GM18505 (cell line): ENCODE measurements at regions not wholly inside any gene's neighbourhood (a gene's known extent, or its start where the extent isn't known, plus 50 kb on each side); places are given as distances from the start of the nearest gene placed in this dataset.

Source experiments
- ATAC-seq: cut with Tn5 transposase; IDR thresholded peaks from one replicate; pipeline ENCODE4 v1.9.1; 2021; ENCODE audit not compliant: unreplicated experiment
- POLR2A ChIP-seq: IDR thresholded peaks from 4 replicates; pipeline ENCODE4 v1.6.1; 2011; ENCODE audit warnings: borderline replicate concordance; ENCODE audit not compliant: insufficient read depth, insufficient read length; ENCODE audit errors: extremely low read depth

DNA sequence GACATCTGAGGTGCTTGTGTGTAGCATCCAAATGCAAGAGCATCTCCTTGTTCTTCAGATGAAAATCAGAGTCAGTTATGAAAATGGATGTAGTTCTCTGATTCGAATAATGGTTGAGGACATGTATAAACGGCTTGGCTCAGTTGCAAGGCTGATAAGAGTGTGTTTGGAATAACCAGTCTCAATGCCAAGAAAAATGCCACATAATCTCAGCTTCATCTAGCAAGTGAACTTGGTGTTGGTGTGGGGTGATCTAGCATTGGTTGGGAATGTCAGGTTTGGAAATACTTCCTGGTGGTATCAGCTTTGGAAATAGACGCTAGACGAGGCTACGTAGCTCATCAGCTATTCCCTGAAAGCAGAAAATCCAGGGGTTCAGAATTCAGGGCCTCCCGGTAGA is 362.0 kb downstream of the FGF9 start:
- no peak for TF ChIP-seq POLR2A
- no peak for ATAC-seq

DNA sequence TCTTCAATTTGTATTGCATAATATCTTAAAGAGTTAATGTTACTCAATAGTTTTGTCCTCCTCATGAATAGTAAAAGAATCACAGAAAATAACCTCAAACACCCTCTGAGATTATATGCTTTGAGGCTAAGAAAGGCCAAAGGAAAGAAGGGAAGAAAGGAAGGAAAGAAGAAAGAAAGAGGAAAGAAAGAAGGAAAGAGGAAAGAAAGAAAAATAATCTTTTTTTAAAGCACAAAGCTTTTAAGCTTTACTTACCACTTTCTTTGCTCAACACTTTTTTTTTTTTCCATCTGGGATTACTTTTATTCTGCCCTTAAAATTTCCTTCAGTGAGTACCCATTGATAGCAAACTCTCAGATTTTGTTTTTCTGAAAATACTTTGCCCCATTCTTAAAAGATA is 369.1 kb downstream of the FGF9 start:
- ATAC-seq: no peak
- TF ChIP-seq POLR2A: no peak

DNA sequence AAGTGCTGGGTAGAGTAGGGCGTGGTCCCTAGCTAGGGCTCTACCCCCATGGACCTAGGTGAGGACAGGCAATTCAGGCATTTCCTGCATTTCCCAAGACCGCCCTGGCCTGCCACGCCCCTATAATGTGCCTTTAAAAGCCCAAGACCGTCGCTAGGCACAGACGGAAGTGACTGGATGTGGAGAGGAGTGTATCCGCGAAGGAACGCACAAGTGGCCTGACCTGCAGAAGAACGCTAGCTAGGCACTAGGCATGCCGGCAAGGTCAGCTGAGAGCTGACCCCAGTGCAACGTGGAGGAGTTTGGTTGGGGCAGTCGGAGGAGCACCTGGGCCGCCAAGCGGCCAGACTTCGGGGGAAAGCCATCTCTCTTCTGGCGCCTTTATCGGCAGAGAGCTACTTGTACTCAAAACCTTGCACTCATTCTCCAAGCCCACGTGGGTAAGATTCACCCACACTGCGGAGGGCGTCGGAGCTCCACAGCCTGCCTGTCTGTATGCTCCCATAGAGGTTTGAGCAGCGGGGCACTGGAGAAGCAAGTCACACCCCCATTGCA is 370.0 kb downstream of the FGF9 start:
- TF ChIP-seq POLR2A: no peak
- ATAC-seq: no peak

DNA sequence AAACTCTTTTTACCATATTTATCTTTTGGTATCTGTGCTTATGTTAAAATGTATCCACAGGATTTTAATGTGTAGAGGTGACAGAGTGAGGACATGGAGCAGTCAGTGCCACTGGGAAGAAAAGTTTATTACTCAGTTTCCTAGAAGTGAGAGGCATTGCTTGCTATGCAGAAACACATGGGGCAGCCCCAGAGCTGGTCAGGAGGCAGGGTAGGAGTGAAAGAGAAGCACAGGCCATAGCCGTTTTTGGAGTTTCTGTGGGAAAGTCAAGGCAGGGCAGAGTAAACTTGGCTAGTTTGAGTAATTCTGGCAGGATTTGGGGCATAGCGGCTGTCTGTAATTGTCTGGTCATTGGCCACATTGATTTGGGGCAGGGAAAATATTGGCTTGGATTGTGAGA is 370.9 kb downstream of the FGF9 start:
- ATAC-seq: no peak
- no peak for TF ChIP-seq POLR2A

DNA sequence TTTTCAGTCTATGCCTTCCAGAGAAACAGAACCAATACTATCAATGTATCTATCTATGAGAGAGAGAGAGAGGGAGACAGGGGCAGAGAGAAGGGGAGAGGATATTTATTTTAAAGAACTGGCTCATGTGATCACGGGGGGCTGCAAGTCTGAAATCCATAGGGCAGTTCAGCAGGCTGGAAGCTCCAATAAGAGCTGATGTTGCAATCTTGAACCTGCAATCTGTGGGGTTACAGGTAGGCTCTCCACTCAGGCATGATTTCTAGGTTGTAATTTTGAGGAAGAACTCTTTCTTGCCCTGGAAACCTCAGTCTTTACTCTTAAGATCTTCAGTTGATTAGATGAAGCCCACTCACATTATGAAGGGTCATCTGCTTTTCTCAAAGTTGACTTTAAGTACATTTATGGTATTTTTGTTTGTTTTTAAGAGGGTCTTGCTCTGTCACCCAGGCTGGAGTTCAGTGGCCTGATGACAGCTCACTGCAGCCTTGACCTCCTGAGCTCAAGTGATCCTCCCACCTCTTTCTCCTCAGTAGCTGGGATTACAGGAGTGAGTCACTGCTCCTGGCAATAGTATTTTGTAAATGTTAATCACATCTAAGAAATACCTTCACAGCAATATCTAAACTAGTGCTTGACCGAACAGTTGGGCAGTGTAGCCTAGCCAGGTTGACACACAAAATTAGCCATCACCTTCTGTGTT is 376.4 kb downstream of the FGF9 start:
- ATAC-seq: no peak
- TF ChIP-seq POLR2A: no peak

DNA sequence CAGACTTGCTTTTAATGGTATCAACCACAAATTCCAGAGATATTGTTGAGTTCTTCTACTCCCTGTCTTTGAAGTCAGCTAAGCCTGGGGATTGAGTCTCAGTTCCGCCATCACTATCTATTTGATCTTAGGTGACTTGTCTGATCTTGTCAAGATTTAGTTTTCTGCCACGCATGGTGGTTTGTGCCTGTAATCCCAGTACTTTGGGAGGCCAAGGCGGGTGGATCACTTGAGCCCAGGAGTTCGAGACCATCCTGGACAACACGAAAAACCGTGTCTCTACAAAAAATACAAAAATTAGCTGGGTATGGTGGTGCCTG is 376.9 kb downstream of the FGF9 start:
- no peak for ATAC-seq
- TF ChIP-seq POLR2A: no peak

DNA sequence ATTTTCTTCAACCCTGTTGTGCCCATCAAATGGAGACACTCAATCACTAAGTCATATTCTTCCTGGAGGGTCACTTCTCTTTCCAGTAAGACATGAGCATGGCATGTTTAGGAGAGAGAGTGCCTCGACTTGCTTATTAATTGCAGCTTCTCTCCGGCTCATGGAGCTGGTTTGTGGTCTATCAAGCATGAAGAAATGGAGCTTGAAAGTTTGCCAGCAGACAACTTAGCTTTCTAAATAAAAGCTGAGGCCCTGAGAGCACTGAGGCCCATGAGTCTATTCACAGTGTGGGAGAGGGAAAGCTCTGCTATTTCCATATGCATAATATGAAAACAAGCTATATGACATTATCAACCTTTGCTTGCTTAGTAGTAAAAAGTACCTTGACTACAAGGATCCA is 378.5 kb downstream of the FGF9 start:
- TF ChIP-seq POLR2A: no peak
- ATAC-seq: no peak

DNA sequence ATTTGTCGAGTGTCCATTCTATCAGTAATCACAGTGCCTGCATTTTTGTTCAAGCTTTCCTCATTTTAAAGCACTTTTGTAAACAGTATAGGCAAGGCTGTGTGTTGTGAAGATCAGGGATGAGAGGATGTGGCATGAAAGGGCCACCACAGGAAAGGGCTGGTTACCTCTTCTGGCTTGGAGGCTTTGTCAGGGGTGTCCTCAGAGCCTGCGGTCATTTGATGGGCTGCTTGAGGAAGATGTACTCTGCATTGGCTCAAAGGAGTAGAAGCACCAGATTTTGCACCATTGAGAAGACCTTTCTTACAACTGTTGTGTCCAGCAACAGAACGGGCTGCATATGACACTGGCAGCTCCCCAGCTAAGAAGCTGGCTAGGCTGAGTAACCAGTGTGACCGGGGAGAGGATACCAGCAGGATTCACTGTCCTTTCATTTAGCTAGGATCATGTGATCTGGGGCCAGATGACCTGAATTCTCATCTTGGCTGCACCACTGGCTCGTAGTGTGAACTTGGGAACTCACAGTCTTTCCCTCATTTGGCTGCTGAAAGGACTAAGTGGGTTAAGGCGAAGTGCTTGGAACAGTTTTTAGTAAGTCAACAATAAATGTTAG is 380.2 kb downstream of the FGF9 start:
- no peak for TF ChIP-seq POLR2A
- ATAC-seq: no peak

DNA sequence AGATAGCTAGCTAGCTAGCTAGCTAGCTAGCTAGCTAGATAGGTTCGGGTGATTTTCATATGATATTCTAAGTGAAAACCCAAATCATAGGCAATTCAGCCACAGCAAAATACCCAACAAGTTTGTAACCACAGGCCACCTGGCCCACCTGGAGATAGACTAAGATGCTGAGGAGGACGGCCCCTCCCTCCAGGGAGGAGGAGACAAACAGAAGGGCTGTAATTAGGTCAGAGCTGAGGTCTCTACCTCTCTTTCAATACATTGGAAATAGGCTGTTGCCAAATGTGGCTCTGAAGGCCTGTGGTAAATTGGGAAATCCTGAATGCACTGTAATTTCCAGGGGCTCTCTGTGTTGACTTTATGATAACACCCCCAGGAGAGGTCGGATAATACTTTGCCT is 382.2 kb downstream of the FGF9 start:
- ATAC-seq: no peak
- no peak for TF ChIP-seq POLR2A

DNA sequence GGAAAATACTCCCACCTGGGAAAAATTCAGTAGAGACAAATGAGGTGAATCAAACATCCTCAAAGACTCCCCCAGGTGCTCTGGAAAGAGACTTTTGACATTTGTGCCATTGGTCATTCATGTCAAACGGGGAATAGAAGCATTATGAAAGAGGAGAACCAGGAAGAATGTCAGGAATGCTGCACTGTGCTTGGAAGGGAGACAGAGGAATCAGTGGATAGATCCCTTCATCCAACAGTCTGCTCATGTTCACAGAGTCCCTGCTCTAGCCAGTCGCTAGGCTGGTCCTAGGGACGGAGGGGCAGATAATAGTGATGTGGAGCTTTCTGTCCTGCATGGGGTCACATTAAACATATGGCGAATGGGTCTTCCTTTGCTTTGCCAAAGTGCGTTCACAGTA is 384.4 kb downstream of the FGF9 start:
- no peak for ATAC-seq
- TF ChIP-seq POLR2A: no peak

DNA sequence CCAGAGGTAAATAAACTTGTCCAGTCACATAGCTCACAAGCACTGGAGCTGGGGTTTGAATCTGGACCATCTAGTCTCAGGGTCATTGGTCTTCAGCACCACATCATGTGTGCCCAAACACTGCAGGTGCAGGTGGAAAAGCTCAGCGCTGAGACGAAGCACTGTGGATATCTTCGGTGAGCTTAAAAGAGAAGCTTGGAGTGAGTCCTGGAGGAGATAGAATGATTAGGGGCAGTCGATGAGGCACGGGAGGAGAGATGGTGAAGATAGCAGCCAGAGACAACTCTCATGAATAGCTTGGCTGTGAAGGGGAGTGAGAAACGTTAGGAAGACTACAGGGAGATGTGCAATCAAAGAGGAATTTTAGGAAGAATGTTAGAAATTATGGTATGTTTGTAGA is 389.3 kb downstream of the FGF9 start:
- no peak for TF ChIP-seq POLR2A
- no peak for ATAC-seq

DNA sequence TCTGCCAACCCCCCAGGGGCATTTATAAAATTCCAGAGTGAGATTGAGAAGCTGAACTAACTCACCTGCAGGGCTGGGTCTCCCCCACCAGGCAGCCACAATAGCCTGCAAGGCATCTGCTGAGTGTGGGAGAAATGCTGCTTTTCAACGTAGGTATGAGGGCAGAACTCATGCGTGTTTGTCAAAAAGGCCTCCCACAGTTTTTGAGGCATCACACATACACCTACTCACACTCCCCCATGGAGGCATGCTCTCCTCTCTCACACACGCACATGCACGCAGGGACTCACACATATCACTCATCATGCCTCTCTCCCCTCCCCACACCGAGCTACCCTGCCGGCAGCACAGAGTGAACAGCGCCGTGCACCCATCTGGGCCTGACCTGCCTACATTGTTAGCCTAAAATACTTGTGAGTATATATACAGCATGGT is 390.5 kb downstream of the FGF9 start:
- ATAC-seq: peak; percentile 54
- peak; percentile 45 for TF ChIP-seq POLR2A

DNA sequence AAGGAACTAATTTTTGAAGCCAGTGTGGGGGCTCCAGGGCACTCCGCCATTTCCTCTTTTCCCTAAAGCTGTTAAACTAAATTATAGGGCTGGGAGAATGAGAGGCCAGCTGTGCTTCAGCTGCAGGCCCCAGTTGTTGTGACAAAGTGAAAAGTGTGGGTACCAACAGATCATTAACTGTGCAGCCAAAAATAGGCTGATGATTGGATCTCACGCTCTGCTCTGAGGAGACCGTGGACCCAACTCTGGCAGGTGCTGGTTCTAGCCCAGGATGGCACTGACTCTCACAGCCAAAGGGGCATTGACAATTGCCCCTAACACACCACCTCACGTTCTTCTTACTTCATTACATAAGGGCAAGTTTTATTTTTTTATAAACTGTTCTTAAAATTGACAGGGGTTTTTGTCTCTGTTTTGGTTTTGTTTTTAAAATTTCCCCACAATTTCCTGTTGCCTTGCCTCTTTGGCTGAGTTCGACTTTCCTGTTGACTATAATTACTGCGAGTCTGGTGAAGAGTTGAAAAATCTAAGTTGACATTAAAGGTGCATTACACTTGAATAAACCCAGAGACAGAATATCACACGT is 391.0 kb downstream of the FGF9 start:
- peak; percentile 63 for ATAC-seq
- peak; percentile 30 for TF ChIP-seq POLR2A

DNA sequence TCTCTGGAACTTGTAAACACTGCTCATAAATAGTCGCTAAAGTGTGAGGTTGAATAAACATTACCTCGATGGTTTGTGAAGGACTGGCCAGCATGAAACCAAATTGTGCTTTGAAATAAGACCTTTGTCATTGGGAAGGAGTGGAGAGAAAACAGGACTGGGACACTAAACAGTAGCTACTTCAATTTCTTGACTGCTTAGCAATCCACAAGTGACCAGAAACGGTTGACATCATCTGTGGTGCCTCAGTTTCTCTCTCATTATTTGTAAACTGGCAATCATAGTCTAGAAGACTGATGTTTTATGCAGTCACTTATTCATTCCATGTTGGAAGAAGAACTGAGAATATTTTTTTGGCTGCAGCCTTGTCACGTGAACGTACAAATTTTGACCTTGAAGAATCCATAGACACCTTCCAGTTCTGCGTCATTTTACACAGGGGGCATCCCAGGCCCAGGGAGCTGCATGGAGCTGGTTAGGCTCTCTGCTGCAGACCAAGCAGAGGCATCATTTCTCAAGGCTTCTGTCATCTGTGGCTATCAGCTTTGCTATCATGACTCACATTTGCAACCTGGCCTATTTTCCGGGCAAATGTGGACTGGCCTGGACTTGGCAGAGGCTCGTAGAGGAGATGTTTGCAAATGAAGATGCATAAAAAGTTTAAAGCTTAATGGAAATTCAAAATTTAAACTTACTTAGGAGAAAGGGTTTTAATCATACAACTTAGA is 391.8 kb downstream of the FGF9 start:
- no peak for TF ChIP-seq POLR2A
- no peak for ATAC-seq

DNA sequence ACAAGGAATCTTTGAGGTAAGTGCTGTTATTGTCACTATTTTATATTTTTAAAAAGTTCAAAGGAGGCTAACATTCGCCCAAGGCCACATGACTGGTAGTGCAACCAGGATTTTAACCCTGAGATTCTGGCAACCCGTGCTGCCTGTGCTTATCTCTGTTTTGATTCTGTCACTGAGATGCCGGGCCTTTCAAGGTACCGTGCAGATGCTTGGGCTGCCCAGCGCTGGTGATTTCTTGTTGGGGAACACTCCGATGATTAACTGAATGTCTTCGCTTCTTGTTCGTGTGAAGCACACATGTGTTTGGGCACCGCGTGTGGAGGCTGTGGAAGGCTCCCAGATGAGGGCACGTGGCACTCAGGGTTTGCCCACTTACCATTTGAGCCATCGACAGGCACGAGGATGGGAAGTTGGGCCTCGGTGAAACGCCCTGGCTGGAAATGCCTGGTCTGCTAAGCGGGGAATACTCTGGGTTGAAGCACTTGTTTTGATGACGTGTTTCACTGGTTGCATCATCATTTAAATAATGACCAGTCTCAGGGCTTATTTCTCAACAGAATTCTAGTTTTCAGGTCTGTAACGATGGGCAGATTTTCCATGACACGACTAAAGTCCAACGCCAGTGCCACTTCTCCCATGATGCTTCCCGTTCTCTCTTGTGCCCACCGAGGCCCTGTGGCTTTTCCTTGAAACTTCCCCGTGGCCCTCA is 392.7 kb downstream of the FGF9 start:
- TF ChIP-seq POLR2A: no peak
- no peak for ATAC-seq
